ENCODE measurements at regions not wholly inside any gene's neighbourhood (a gene's known extent, or its start where the extent isn't known, plus 50 kb on each side); places are given as distances from the start of the nearest gene placed in this dataset.

DNA sequence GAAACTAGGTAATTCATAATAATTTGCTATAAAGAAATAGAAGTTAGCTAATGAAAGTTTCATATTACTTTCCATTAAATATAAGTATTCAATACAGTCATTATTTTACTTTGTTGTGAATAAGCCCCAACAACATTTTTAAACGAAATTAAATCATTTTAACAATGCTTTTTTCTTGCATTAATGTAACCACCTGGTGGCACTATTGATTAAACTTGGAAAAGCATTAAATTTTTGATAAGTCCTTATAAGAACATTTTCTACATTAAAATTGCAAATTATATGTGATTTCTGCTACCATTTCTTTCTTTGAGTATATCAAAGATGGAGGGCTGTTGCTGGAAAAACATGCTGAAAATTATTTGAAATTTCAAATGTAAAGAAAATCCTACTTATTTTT is 918.8 kb upstream of the TMPRSS15 start:
- no peak overlapping the region for H3K4me3 ChIP-seq (ENCODE audit: low read length)
- DNase-seq (ENCODE audit: low read depth): no peak
- TF ChIP-seq, protein P1, sequence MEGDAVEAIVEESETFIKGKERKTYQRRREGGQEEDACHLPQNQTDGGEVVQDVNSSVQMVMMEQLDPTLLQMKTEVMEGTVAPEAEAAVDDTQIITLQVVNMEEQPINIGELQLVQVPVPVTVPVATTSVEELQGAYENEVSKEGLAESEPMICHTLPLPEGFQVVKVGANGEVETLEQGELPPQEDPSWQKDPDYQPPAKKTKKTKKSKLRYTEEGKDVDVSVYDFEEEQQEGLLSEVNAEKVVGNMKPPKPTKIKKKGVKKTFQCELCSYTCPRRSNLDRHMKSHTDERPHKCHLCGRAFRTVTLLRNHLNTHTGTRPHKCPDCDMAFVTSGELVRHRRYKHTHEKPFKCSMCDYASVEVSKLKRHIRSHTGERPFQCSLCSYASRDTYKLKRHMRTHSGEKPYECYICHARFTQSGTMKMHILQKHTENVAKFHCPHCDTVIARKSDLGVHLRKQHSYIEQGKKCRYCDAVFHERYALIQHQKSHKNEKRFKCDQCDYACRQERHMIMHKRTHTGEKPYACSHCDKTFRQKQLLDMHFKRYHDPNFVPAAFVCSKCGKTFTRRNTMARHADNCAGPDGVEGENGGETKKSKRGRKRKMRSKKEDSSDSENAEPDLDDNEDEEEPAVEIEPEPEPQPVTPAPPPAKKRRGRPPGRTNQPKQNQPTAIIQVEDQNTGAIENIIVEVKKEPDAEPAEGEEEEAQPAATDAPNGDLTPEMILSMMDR (conservative IDR thresholded peaks at IDR 0.05; ENCODE audit: low read depth, low read length): peak; percentile 11

DNA sequence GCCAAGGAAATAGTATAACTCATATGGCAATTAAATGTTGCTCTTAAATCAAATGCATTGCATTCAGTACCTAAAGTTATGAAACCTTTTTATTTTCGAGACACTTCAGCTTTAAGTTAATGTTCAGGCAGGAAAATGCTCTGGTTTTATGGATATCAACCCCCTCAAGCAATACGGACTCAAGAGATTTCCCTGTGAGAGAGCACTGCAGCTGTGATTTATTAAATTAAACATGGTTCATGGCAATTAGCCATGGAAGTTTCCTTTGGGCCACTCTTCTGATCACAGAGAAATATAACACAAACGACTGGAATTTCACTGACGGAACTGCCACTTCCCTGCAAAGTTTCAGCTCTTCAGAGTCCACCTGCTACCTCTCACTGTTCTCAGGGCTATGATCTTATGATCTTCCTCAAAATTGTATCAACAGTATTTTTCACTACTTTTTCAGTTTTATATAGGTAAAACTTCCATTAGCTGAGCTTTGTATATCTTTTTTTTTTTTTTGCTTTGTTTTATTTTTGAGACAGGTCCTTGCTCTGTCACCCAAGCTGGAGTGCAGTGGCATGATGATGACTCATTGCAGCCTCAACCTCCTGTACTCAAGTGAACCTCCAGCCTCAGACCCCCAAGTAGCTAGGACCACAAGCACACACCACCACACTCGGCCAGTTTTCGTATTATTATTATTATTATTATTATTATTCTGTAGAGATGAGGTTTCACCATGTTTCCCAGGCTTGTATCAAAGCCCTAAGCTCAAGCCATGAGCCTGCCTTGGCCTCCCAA is 923.1 kb upstream of the TMPRSS15 start:
- no peak for DNase-seq (ENCODE audit: low read depth)
- TF ChIP-seq, protein P1 (conservative IDR thresholded peaks at IDR 0.05; ENCODE audit: low read depth, low read length): no peak
- H3K4me3 ChIP-seq (ENCODE audit: low read length): no peak overlapping the region

DNA sequence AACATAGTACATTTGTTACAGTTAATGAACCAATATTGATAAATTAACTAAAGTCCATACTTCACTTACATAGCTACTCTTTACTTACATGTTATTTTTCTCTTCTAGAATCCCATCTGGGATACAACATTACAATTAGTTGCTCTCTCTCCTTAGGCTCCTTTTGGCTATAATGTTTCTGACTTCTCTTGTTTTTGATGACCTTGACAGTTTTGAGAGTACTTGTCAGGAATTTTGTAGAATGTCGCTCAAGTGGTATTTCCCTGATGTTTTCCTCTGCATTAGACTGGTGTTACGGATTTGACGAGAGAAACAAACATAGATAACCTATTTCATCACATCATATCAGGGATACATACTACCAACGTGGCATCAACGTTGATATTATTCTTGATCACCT is 925.4 kb upstream of the TMPRSS15 start:
- DNase-seq (ENCODE audit: low read depth): no peak
- TF ChIP-seq, protein P1 (conservative IDR thresholded peaks at IDR 0.05; ENCODE audit: low read depth, low read length): no peak
- no peak overlapping the region for H3K4me3 ChIP-seq (ENCODE audit: low read length)

DNA sequence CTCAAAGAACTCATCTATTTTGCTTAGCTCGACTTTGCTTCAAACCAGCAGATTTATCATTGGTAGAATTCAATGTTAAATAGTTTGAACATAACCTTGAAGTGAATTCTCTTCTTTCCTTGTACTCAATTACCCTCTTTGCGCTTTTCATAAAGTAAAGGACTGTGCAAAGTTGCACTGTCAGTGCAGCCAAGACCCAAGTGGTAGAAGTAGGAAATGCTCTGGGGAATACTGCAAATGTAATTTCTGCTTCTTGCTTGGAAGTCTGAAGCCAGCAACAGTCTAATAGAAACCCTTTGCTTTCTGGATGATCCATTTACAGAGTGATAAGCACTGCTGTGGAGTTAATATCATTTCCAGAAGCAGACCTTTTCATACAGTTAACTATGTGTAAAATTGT is 936.7 kb upstream of the TMPRSS15 start:
- no peak overlapping the region for H3K4me3 ChIP-seq (ENCODE audit: low read length)
- DNase-seq (ENCODE audit: low read depth): no peak
- TF ChIP-seq, protein P1 (conservative IDR thresholded peaks at IDR 0.05; ENCODE audit: low read depth, low read length): no peak

DNA sequence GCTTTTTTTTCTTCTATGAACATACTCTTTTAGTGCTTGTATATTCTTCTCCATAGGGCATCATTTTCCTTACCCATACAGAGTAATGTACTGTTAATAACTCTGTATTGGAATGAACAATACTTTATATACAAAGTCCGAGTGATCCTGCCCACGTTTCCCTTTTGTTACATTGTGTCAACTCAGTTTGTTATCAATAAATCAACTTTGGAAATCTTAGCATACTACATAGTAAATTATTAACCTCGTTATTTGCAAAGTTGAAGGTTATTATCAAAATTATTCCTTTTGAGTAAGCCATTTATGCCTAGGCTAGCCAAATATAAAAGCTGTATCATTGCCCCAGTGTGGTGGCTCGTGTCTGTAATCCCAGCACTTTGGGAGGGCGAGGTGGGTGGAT is 937.4 kb upstream of the TMPRSS15 start:
- TF ChIP-seq, protein P1 (conservative IDR thresholded peaks at IDR 0.05; ENCODE audit: low read depth, low read length): no peak
- no peak overlapping the region for H3K4me3 ChIP-seq (ENCODE audit: low read length)
- no peak for DNase-seq (ENCODE audit: low read depth)

DNA sequence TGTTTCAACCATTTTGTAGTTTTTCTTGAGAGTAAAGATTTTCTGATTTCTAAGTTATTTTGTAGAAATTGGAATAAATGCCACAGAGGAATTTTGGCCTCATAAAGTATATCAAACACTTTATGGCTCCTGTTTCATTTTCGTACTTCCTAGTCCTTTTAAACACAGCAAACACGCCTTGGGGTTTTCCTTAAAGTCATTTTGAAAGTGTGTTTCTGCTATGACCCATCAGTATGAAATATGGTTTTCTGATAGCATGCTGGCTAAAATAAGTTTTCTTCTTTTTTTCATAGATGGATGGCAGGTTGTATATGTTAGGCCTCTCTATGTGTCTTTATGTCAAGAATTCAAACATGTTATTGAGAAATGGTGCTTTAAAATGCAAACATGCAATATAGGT is 940.1 kb upstream of the TMPRSS15 start:
- no peak overlapping the region for H3K4me3 ChIP-seq (ENCODE audit: low read length)
- TF ChIP-seq, protein P1 (conservative IDR thresholded peaks at IDR 0.05; ENCODE audit: low read depth, low read length): no peak
- DNase-seq (ENCODE audit: low read depth): no peak

DNA sequence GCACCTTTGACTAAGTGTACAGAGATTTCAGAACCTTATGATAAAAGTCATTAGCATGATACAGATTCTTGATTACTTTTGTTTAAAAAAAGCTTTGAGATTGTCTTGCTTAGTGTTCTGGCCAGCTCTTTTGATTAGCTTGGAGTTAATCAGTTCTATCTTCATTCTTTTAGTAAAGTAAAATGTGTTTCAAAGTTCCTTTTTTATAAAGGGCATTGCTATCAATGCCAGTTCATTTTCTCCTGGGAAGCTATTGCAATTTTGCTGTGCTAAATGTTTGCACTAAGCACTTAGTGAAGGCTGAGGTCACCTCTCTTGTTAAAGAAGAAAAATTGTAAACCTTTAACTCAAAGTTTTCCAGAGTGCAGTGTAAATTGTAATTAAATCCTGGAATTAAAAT is 946.7 kb upstream of the TMPRSS15 start:
- TF ChIP-seq, protein P1 (conservative IDR thresholded peaks at IDR 0.05; ENCODE audit: low read depth, low read length): no peak
- no peak overlapping the region for H3K4me3 ChIP-seq (ENCODE audit: low read length)
- no peak for DNase-seq (ENCODE audit: low read depth)
